PC-9 (cell line): ENCODE measurements at regions not wholly inside any gene's neighbourhood (a gene's known extent, or its start where the extent isn't known, plus 50 kb on each side); places are given as distances from the start of the nearest gene placed in this dataset.

Experiments
- CTCF ChIP-seq: fragments of 200-600 bp; sonication (generic); conservative IDR thresholded peaks from 2 replicates; pipeline ENCODE4 v1.6.1; 2017; ENCODE audit warnings: mixed run types, antibody characterized with exemption, mild to moderate bottlenecking, moderate library complexity
- EZH2 ChIP-seq: fragments of 200-600 bp; sonication (generic); IDR thresholded peaks from 2 replicates; pipeline ENCODE4 v1.8.0; 2017; ENCODE audit warnings: antibody characterized with exemption, low read depth

GRCh38 chr15:47493357-47494247 lies 223.7 kb upstream of the SEMA6D start:
- TF ChIP-seq CTCF (no peak), EZH2 (no peak)
